ENCODE measurements at regions not wholly inside any gene's neighbourhood (a gene's known extent, or its start where the extent isn't known, plus 50 kb on each side); places are given as distances from the start of the nearest gene placed in this dataset.

- no peak overlapping the region for H3K4me3 ChIP-seq (ENCODE audit: low read depth in 1 of 2, low read length in 2 of 2)
- no peaks in the 10 kb centered on the region for H3K4me1 ChIP-seq (ENCODE audit: control insufficient read depth in 1 of 2, insufficient read depth in 2 of 2, low read length in 2 of 2)
- no peaks in the 10 kb centered on the region for H3K27me3 ChIP-seq (ENCODE audit: low read depth, low read length)
- H3K36me3 ChIP-seq (ENCODE audit: control insufficient read depth in 1 of 2, insufficient read depth in 2 of 2, low read length in 2 of 2): no peaks in the 10 kb centered on the region
- no peaks in the 10 kb centered on the region for H3K9me3 ChIP-seq (ENCODE audit: control insufficient read depth in 1 of 2, low read length in 2 of 2)
- H3K27ac ChIP-seq (ENCODE audit: low read length): no peak overlapping the region
Measured at GRCh38 chr7:41384418-41384817, 318.5 kb downstream of the INHBA start.

- Histone ChIP-seq H3K27me3 (ENCODE audit: low read depth, low read length) (no peaks in the 10 kb centered on the region), H3K4me3 (ENCODE audit: low read depth in 1 of 2, low read length in 2 of 2) (no peak overlapping the region), H3K4me1 (ENCODE audit: control insufficient read depth in 1 of 2, insufficient read depth in 2 of 2, low read length in 2 of 2) (no peaks in the 10 kb centered on the region), H3K27ac (ENCODE audit: low read length) (no peak overlapping the region), H3K9me3 (ENCODE audit: control insufficient read depth in 1 of 2, low read length in 2 of 2) (no peaks in the 10 kb centered on the region), H3K36me3 (ENCODE audit: control insufficient read depth in 1 of 2, insufficient read depth in 2 of 2, low read length in 2 of 2) (no peaks in the 10 kb centered on the region)
Measured at GRCh38 chr7:41383596-41383995, 319.3 kb downstream of the INHBA start.

- no peaks in the 10 kb centered on the region for H3K27me3 ChIP-seq (ENCODE audit: low read depth, low read length)
- no peak overlapping the region for H3K4me3 ChIP-seq (ENCODE audit: low read depth in 1 of 2, low read length in 2 of 2)
- H3K27ac ChIP-seq (ENCODE audit: low read length): no peak overlapping the region
- no peaks in the 10 kb centered on the region for H3K9me3 ChIP-seq (ENCODE audit: control insufficient read depth in 1 of 2, low read length in 2 of 2)
- no peaks in the 10 kb centered on the region for H3K36me3 ChIP-seq (ENCODE audit: control insufficient read depth in 1 of 2, insufficient read depth in 2 of 2, low read length in 2 of 2)
- H3K4me1 ChIP-seq (ENCODE audit: control insufficient read depth in 1 of 2, insufficient read depth in 2 of 2, low read length in 2 of 2): no peaks in the 10 kb centered on the region
Measured at GRCh38 chr7:41378156-41378555, 324.7 kb downstream of the INHBA start.

GRCh38 chr7:41375582-41375981 lies 327.3 kb downstream of the INHBA start:
- Histone ChIP-seq H3K27me3 (ENCODE audit: low read depth, low read length) (no peaks in the 10 kb centered on the region), H3K4me3 (ENCODE audit: low read depth in 1 of 2, low read length in 2 of 2) (no peak overlapping the region)

GRCh38 chr7:41374150-41374848 lies 328.6 kb downstream of the INHBA start:
- H3K4me3 ChIP-seq (ENCODE audit: low read depth in 1 of 2, low read length in 2 of 2): no peak overlapping the region
- H3K27ac ChIP-seq (ENCODE audit: low read length): no peak overlapping the region
- no peaks in the 10 kb centered on the region for H3K9me3 ChIP-seq (ENCODE audit: control insufficient read depth in 1 of 2, low read length in 2 of 2)
- H3K4me1 ChIP-seq (ENCODE audit: control insufficient read depth in 1 of 2, insufficient read depth in 2 of 2, low read length in 2 of 2): no peaks in the 10 kb centered on the region
- H3K27me3 ChIP-seq (ENCODE audit: low read depth, low read length): no peaks in the 10 kb centered on the region
- H3K36me3 ChIP-seq (ENCODE audit: control insufficient read depth in 1 of 2, insufficient read depth in 2 of 2, low read length in 2 of 2): no peaks in the 10 kb centered on the region

More at GRCh38 chr7:41375582-41375981, 327.3 kb downstream of the INHBA start:
- Histone ChIP-seq H3K27ac (ENCODE audit: low read length) (no peak overlapping the region), H3K36me3 (ENCODE audit: control insufficient read depth in 1 of 2, insufficient read depth in 2 of 2, low read length in 2 of 2) (no peaks in the 10 kb centered on the region), H3K4me1 (ENCODE audit: control insufficient read depth in 1 of 2, insufficient read depth in 2 of 2, low read length in 2 of 2) (no peaks in the 10 kb centered on the region), H3K9me3 (ENCODE audit: control insufficient read depth in 1 of 2, low read length in 2 of 2) (no peaks in the 10 kb centered on the region)

GRCh38 chr7:41367967-41368882 lies 334.7 kb downstream of the INHBA start:
- Histone ChIP-seq H3K27me3 (ENCODE audit: low read depth, low read length) (no peaks in the 10 kb centered on the region), H3K4me3 (ENCODE audit: low read depth in 1 of 2, low read length in 2 of 2) (no peak overlapping the region), H3K36me3 (ENCODE audit: control insufficient read depth in 1 of 2, insufficient read depth in 2 of 2, low read length in 2 of 2) (no peaks in the 10 kb centered on the region), H3K9me3 (ENCODE audit: control insufficient read depth in 1 of 2, low read length in 2 of 2) (peaks cover 0 to 6% of the 10 kb centered on the region in 2 donors), H3K4me1 (ENCODE audit: control insufficient read depth in 1 of 2, insufficient read depth in 2 of 2, low read length in 2 of 2) (no peaks in the 10 kb centered on the region), H3K27ac (ENCODE audit: low read length) (no peak overlapping the region)

GRCh38 chr7:41351091-41351490 lies 351.8 kb downstream of the INHBA start:
- no peaks in the 10 kb centered on the region for H3K4me1 ChIP-seq (ENCODE audit: control insufficient read depth in 1 of 2, insufficient read depth in 2 of 2, low read length in 2 of 2)
- no peaks in the 10 kb centered on the region for H3K27me3 ChIP-seq (ENCODE audit: low read depth, low read length)
- no peak overlapping the region for H3K4me3 ChIP-seq (ENCODE audit: low read depth in 1 of 2, low read length in 2 of 2)
- H3K36me3 ChIP-seq (ENCODE audit: control insufficient read depth in 1 of 2, insufficient read depth in 2 of 2, low read length in 2 of 2): no peaks in the 10 kb centered on the region
- H3K9me3 ChIP-seq (ENCODE audit: control insufficient read depth in 1 of 2, low read length in 2 of 2): no peaks in the 10 kb centered on the region
- no peak overlapping the region for H3K27ac ChIP-seq (ENCODE audit: low read length)

GRCh38 chr7:41346878-41347277 lies 356.0 kb downstream of the INHBA start:
- no peaks in the 10 kb centered on the region for H3K27me3 ChIP-seq (ENCODE audit: low read depth, low read length)
- no peaks in the 10 kb centered on the region for H3K36me3 ChIP-seq (ENCODE audit: control insufficient read depth in 1 of 2, insufficient read depth in 2 of 2, low read length in 2 of 2)
- H3K27ac ChIP-seq (ENCODE audit: low read length): no peak overlapping the region
- H3K4me1 ChIP-seq (ENCODE audit: control insufficient read depth in 1 of 2, insufficient read depth in 2 of 2, low read length in 2 of 2): no peaks in the 10 kb centered on the region
- H3K9me3 ChIP-seq (ENCODE audit: control insufficient read depth in 1 of 2, low read length in 2 of 2): no peaks in the 10 kb centered on the region
- no peak overlapping the region for H3K4me3 ChIP-seq (ENCODE audit: low read depth in 1 of 2, low read length in 2 of 2)

GRCh38 chr7:41339913-41340676 lies 362.8 kb downstream of the INHBA start:
- no peaks in the 10 kb centered on the region for H3K9me3 ChIP-seq (ENCODE audit: control insufficient read depth in 1 of 2, low read length in 2 of 2)
- H3K27ac ChIP-seq (ENCODE audit: low read length): no peak overlapping the region
- H3K4me3 ChIP-seq (ENCODE audit: low read depth in 1 of 2, low read length in 2 of 2): no peak overlapping the region
- peaks cover 0 to 6% of the 10 kb centered on the region in 2 donors for H3K4me1 ChIP-seq (ENCODE audit: control insufficient read depth in 1 of 2, insufficient read depth in 2 of 2, low read length in 2 of 2)
- no peaks in the 10 kb centered on the region for H3K36me3 ChIP-seq (ENCODE audit: control insufficient read depth in 1 of 2, insufficient read depth in 2 of 2, low read length in 2 of 2)
- H3K27me3 ChIP-seq (ENCODE audit: low read depth, low read length): no peaks in the 10 kb centered on the region

GRCh38 chr7:41336981-41337380 lies 365.9 kb downstream of the INHBA start:
- H3K9me3 ChIP-seq (ENCODE audit: control insufficient read depth in 1 of 2, low read length in 2 of 2): no peaks in the 10 kb centered on the region
- H3K4me3 ChIP-seq (ENCODE audit: low read depth in 1 of 2, low read length in 2 of 2): no peak overlapping the region
- H3K27ac ChIP-seq (ENCODE audit: low read length): no peak overlapping the region
- no peaks in the 10 kb centered on the region for H3K36me3 ChIP-seq (ENCODE audit: control insufficient read depth in 1 of 2, insufficient read depth in 2 of 2, low read length in 2 of 2)
- peaks cover 0 to 6% of the 10 kb centered on the region in 2 donors for H3K4me1 ChIP-seq (ENCODE audit: control insufficient read depth in 1 of 2, insufficient read depth in 2 of 2, low read length in 2 of 2)
- no peaks in the 10 kb centered on the region for H3K27me3 ChIP-seq (ENCODE audit: low read depth, low read length)

- Histone ChIP-seq H3K27ac (ENCODE audit: low read length) (no peak overlapping the region), H3K4me1 (ENCODE audit: control insufficient read depth in 1 of 2, insufficient read depth in 2 of 2, low read length in 2 of 2) (peaks cover 0 to 6% of the 10 kb centered on the region in 2 donors), H3K27me3 (ENCODE audit: low read depth, low read length) (no peaks in the 10 kb centered on the region), H3K4me3 (ENCODE audit: low read depth in 1 of 2, low read length in 2 of 2) (no peak overlapping the region), H3K36me3 (ENCODE audit: control insufficient read depth in 1 of 2, insufficient read depth in 2 of 2, low read length in 2 of 2) (no peaks in the 10 kb centered on the region), H3K9me3 (ENCODE audit: control insufficient read depth in 1 of 2, low read length in 2 of 2) (no peaks in the 10 kb centered on the region)
Measured at GRCh38 chr7:41336455-41336952, 366.4 kb downstream of the INHBA start.

All from muscle layer of duodenum (tissue), 2 donors.